GM12891 (cell line): ENCODE measurements at regions not wholly inside any gene's neighbourhood (a gene's known extent, or its start where the extent isn't known, plus 50 kb on each side); places are given as distances from the start of the nearest gene placed in this dataset.

ENCODE experiments used
- DNase-seq: peaks from one replicate; pipeline ENCODE4 v3.0.0; 2011; ENCODE audit warnings: low spot score; ENCODE audit not compliant: insufficient read length
- FAIRE-seq: peaks from 2 replicates; lab custom pipeline; 2011; peaks lifted over from hg19 to GRCh38; lab: Jason Lieb, UNC
- PAX5 ChIP-seq: IDR thresholded peaks from 2 replicates; pipeline ENCODE4 v1.6.1; 2011; ENCODE audit warnings: low read length, moderate library complexity, mild to moderate bottlenecking; ENCODE audit not compliant: insufficient read depth, severe bottlenecking
- POLR2A ChIP-seq: IDR thresholded peaks from 2 replicates; pipeline ENCODE4 v1.6.1; 2011; ENCODE audit warnings: low read depth, low read length, control low read depth
- POLR2AphosphoS5 ChIP-seq: IDR thresholded peaks from 2 replicates; pipeline ENCODE4 v1.6.1; 2011; ENCODE audit warnings: low read depth, low read length, control low read depth
- POU2F2 ChIP-seq: IDR thresholded peaks from 2 replicates; pipeline ENCODE4 v1.6.1; 2011; ENCODE audit warnings: low read depth, mild to moderate bottlenecking, control low read depth, low read length, moderate library complexity
- SPI1 ChIP-seq: IDR thresholded peaks from 2 replicates; pipeline ENCODE4 v1.6.1; 2011; ENCODE audit warnings: low read depth, low read length, control low read depth
- TAF1 ChIP-seq: IDR thresholded peaks from 2 replicates; pipeline ENCODE4 v1.6.1; 2011; ENCODE audit warnings: low read depth, low read length, control low read depth

GRCh38 chr13:94765814-94766213 is 53.5 kb upstream of the SOX21 start:
- DNase-seq (no peak), FAIRE-seq (no peak)
- TF ChIP-seq TAF1 (no peak), POLR2A (no peak), POLR2AphosphoS5 (no peak), PAX5 (no peak), SPI1 (no peak), POU2F2 (no peak)

GRCh38 chr13:94764576-94765321 is 52.4 kb upstream of the SOX21 start:
- TF ChIP-seq TAF1: no peak
- TF ChIP-seq POLR2AphosphoS5: no peak
- no peak for TF ChIP-seq POLR2A
- no peak for TF ChIP-seq POU2F2
- TF ChIP-seq SPI1: no peak
- no peak for TF ChIP-seq PAX5

More at GRCh38 chr13:94764576-94765321, 52.4 kb upstream of the SOX21 start:
- FAIRE-seq (no peak), DNase-seq (no peak)
